ENCODE measurements at regions not wholly inside any gene's neighbourhood (a gene's known extent, or its start where the extent isn't known, plus 50 kb on each side); places are given as distances from the start of the nearest gene placed in this dataset.
"Not testable (repeated sequence)": the region's sequence is repeated elsewhere in the genome, so short reads cannot be mapped to it uniquely, and the experiment has no call there.

DNA sequence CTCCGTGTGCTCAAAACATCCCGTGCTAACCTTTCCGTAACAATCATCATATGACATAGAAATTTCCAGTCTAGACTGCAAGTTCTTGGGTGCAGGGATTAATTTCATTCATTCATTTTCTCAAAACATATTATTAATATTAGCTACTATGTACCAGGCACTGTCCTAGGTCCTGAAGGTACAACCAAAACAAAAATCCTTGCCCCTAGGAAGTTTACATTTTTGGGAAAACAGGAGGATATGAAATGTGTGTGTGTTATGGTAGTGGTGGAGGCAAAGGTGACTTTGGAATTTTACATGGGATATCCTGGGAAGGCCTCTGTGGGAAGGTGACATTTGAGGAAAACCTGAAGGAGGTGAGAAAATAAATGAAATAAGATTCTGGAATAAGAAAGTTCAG is 222.6 kb downstream of the LRRC3B start:
- H3K9me3 ChIP-seq (ENCODE audit: control insufficient read depth in 5 of 5, low read length in 5 of 5), result peaks cover 0 to 8% (median 0%) of the 10 kb centered on the region in 5 donors
- no peak overlapping the region for H3K27ac ChIP-seq (ENCODE audit: low read depth, low read length)
- no peak overlapping the region for H3K4me3 ChIP-seq (ENCODE audit: low read depth in 1 of 5, low read length in 5 of 5)
- H3K4me1 ChIP-seq (ENCODE audit: control insufficient read depth in 5 of 5, insufficient read depth in 5 of 5, low read length in 5 of 5), result no peaks in the 10 kb centered on the region
- no peaks in the 10 kb centered on the region for H3K36me3 ChIP-seq (ENCODE audit: control insufficient read depth in 5 of 5, insufficient read depth in 5 of 5, low read length in 5 of 5)
- no peak overlapping the region for H3K9ac ChIP-seq (ENCODE audit: low read length in 5 of 5)
- no peaks in the 10 kb centered on the region for H3K27me3 ChIP-seq (ENCODE audit: control insufficient read depth in 5 of 5, insufficient read depth in 4 of 5, low read length in 5 of 5)

DNA sequence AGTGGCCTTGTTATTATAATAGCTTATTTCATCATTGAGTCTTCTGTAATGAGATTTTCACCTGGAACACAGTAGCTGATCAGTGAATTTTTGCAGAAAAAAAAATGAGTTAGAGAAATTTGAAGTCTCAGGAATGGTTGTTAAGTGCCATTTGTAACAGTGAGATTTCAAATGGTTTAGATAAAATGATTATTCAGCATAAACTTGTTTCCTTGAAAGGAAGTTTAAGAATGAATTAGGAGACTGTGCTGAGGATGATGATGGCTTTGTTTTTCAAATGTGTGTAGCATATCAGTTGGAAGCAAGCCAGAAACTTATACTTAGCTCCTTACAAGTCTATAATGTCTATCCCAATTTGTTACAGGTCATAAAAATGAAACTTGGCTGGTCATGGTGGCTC is 225.1 kb downstream of the LRRC3B start:
- Histone ChIP-seq H3K27ac (ENCODE audit: low read depth, low read length) (no peak overlapping the region), H3K27me3 (ENCODE audit: control insufficient read depth in 5 of 5, insufficient read depth in 4 of 5, low read length in 5 of 5) (no peaks in the 10 kb centered on the region), H3K4me3 (ENCODE audit: low read depth in 1 of 5, low read length in 5 of 5) (no peak overlapping the region), H3K9me3 (ENCODE audit: control insufficient read depth in 5 of 5, low read length in 5 of 5) (peaks cover 0 to 2% (median 0%) of the 10 kb centered on the region in 5 donors), H3K4me1 (ENCODE audit: control insufficient read depth in 5 of 5, insufficient read depth in 5 of 5, low read length in 5 of 5) (no peaks in the 10 kb centered on the region), H3K9ac (ENCODE audit: low read length in 5 of 5) (no peak overlapping the region), H3K36me3 (ENCODE audit: control insufficient read depth in 5 of 5, insufficient read depth in 5 of 5, low read length in 5 of 5) (no peaks in the 10 kb centered on the region)

DNA sequence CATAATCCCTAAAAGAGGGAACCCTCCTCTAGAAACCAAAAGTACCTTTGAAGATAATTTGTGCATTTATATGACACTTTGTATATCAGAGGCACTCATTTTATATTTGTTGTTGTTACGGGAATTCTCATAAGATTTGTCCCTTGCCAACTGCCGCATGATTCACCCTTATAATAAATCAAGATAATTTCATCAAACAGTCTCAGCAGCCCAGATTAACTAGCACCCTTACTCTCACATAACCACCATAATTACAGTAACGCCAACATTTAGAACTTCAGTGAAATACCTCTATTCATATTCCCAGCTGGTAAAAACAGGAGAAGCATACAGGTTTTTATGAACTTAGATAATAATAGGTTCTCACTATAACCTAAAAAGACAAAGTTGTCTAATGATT is 271.9 kb downstream of the LRRC3B start:
- Histone ChIP-seq H3K9ac (ENCODE audit: low read length in 5 of 5) (no peak overlapping the region), H3K9me3 (ENCODE audit: control insufficient read depth in 5 of 5, low read length in 5 of 5) (peaks cover 0 to 3% (median 0%) of the 10 kb centered on the region in 5 donors), H3K27ac (ENCODE audit: low read depth, low read length) (no peak overlapping the region), H3K27me3 (ENCODE audit: control insufficient read depth in 5 of 5, insufficient read depth in 4 of 5, low read length in 5 of 5) (no peaks in the 10 kb centered on the region), H3K4me3 (ENCODE audit: low read depth in 1 of 5, low read length in 5 of 5) (no peak overlapping the region), H3K36me3 (ENCODE audit: control insufficient read depth in 5 of 5, insufficient read depth in 5 of 5, low read length in 5 of 5) (no peaks in the 10 kb centered on the region), H3K4me1 (ENCODE audit: control insufficient read depth in 5 of 5, insufficient read depth in 5 of 5, low read length in 5 of 5) (no peaks in the 10 kb centered on the region)

DNA sequence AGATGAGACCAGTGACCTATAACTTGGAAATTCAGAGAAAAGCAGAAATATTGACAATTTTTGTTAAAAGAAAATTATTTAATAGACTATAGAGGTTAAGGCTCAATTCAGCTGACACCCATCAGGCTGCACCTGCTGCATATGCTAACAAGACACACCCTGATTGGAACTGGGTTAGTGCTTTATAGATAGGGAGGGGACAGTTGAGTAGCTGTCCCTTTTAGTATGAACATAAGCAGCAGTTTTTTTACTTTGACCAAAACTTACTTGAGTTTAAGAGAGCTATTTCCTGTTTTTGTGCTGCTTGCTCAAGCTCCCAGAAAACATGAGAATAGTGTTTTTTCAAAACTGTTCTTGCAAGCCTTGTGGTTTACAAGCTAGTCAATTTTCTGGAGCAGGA is 292.6 kb downstream of the LRRC3B start:
- no peaks in the 10 kb centered on the region for H3K36me3 ChIP-seq (ENCODE audit: control insufficient read depth in 5 of 5, insufficient read depth in 5 of 5, low read length in 5 of 5)
- H3K4me1 ChIP-seq (ENCODE audit: control insufficient read depth in 5 of 5, insufficient read depth in 5 of 5, low read length in 5 of 5), result no peaks in the 10 kb centered on the region
- no peak overlapping the region for H3K4me3 ChIP-seq (ENCODE audit: low read depth in 1 of 5, low read length in 5 of 5)
- peaks cover 0 to 4% (median 0%) of the 10 kb centered on the region in 5 donors for H3K9me3 ChIP-seq (ENCODE audit: control insufficient read depth in 5 of 5, low read length in 5 of 5)
- H3K9ac ChIP-seq (ENCODE audit: low read length in 5 of 5), result no peak overlapping the region
- no peak overlapping the region for H3K27ac ChIP-seq (ENCODE audit: low read depth, low read length)
- H3K27me3 ChIP-seq (ENCODE audit: control insufficient read depth in 5 of 5, insufficient read depth in 4 of 5, low read length in 5 of 5), result no peaks in the 10 kb centered on the region

DNA sequence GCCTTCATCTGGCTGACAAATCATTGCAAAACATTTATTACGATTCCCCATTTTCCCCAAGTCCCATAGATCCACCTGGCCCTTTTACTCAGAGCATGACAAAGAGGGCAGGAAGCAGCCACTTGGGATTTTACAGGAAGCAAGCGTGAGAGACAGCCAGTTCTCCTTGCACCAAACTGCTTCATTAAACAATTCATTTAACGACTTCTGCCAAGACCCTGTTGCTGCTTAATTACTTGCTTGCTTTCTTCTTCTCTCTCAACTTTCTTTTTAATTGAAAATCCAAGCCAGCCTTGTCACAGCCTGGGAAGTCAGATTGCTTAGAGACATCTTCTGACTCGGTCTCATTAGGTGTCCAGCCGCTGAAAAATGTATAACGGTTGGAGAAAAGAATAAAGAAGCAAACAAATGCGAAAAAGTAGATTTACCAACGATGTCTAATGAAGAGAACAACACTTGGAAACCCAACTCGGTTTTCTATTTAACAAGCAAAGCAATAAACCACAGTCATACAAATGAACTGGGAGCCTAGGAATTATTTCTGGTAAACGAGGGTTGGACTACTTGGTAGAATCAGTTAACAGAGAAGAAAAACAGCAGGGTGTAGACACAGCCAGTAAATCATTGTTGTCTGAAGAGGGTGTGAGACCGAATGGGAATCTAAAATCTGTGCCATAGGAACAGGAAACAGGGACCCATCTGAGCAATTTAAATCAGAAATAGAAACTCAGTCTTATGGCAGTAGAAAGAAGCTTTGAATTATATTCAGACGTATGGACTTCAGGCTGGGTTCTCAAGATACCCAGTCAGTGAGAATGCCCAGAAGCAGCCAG is 298.3 kb downstream of the LRRC3B start:
- Histone ChIP-seq H3K36me3 (ENCODE audit: control insufficient read depth in 5 of 5, insufficient read depth in 5 of 5, low read length in 5 of 5) (no peaks in the 10 kb centered on the region), H3K9ac (ENCODE audit: low read length in 5 of 5) (no peak overlapping the region), H3K4me1 (ENCODE audit: control insufficient read depth in 5 of 5, insufficient read depth in 5 of 5, low read length in 5 of 5) (no peaks in the 10 kb centered on the region), H3K4me3 (ENCODE audit: low read depth in 1 of 5, low read length in 5 of 5) (no peak overlapping the region), H3K27me3 (ENCODE audit: control insufficient read depth in 5 of 5, insufficient read depth in 4 of 5, low read length in 5 of 5) (no peaks in the 10 kb centered on the region), H3K27ac (ENCODE audit: low read depth, low read length) (no peak overlapping the region), H3K9me3 (ENCODE audit: control insufficient read depth in 5 of 5, low read length in 5 of 5) (no peaks in the 10 kb centered on the region)

DNA sequence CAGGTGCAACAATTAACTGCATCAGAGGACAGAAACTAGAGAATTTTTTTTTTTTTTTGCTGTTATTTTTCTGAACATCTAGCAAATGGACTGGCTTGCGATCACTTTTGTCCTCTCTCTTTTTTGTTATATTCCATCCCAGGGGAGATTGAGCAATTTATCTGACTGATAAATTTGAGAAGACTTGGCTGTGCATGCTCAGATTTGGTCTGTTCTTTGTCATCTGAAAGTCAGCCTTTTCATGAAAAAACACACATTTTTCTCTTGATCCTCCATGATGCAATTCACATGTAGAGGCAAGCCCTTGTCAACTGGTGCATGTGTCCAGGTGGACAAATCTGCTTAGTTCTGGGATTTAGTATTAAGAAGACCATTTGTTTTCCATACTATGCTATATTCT is 309.3 kb downstream of the LRRC3B start:
- Histone ChIP-seq H3K27ac (ENCODE audit: low read depth, low read length) (no peak overlapping the region), H3K36me3 (ENCODE audit: control insufficient read depth in 5 of 5, insufficient read depth in 5 of 5, low read length in 5 of 5) (no peaks in the 10 kb centered on the region), H3K9me3 (ENCODE audit: control insufficient read depth in 5 of 5, low read length in 5 of 5) (no peaks in the 10 kb centered on the region), H3K9ac (ENCODE audit: low read length in 5 of 5) (no peak overlapping the region), H3K27me3 (ENCODE audit: control insufficient read depth in 5 of 5, insufficient read depth in 4 of 5, low read length in 5 of 5) (no peaks in the 10 kb centered on the region), H3K4me3 (ENCODE audit: low read depth in 1 of 5, low read length in 5 of 5) (no peak overlapping the region), H3K4me1 (ENCODE audit: control insufficient read depth in 5 of 5, insufficient read depth in 5 of 5, low read length in 5 of 5) (no peaks in the 10 kb centered on the region)

DNA sequence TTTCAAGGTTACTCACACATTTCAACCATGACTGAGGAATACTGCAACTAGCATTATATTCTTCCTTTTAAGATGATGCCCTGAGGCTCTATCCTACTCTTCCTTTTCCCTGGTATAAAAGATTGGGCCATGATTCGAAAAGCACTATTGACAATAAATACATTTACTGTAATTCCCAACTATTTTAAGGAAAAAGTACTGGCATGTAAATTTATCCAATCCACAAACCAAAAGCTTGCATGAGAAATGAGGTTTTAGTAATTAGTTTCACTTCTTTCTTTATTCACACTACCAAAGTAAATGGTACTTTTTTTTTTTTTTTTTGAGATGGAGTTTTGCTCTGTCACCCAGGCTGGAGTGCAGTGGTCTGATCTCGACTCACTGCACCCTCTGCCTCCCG is 310.2 kb downstream of the LRRC3B start:
- Histone ChIP-seq H3K27ac (ENCODE audit: low read depth, low read length) (no peak overlapping the region), H3K36me3 (ENCODE audit: control insufficient read depth in 5 of 5, insufficient read depth in 5 of 5, low read length in 5 of 5) (no peaks in the 10 kb centered on the region), H3K27me3 (ENCODE audit: control insufficient read depth in 5 of 5, insufficient read depth in 4 of 5, low read length in 5 of 5) (no peaks in the 10 kb centered on the region)

DNA sequence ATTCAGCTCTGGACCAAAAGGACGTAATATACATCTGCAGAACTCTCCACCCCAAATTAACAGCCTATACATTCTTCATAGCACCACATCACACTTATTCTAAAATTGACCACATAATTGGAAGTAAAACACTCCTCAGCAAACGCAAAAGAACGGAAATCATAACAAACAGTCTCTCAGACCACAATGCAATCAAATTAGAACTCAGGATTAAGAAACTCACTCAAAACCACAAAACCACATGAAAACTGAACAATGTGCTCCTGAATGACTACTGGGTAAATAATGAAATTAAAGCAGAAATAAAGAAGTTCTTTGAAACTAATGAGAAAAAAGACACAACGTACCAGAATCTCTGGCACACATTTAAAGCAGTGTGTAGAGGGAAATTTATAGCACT is 322.9 kb downstream of the LRRC3B start:
- not testable (repeated sequence) for H3K9ac ChIP-seq (ENCODE audit: low read length in 5 of 5); H3K9me3 ChIP-seq (ENCODE audit: control insufficient read depth in 5 of 5, low read length in 5 of 5); H3K36me3 ChIP-seq (ENCODE audit: control insufficient read depth in 5 of 5, insufficient read depth in 5 of 5, low read length in 5 of 5); H3K27me3 ChIP-seq (ENCODE audit: control insufficient read depth in 5 of 5, insufficient read depth in 4 of 5, low read length in 5 of 5); H3K4me1 ChIP-seq (ENCODE audit: control insufficient read depth in 5 of 5, insufficient read depth in 5 of 5, low read length in 5 of 5); H3K27ac ChIP-seq (ENCODE audit: low read depth, low read length); H3K4me3 ChIP-seq (ENCODE audit: low read depth in 1 of 5, low read length in 5 of 5)

More for the DNA sequence above, 310.2 kb downstream of the LRRC3B start:
- no peaks in the 10 kb centered on the region for H3K4me1 ChIP-seq (ENCODE audit: control insufficient read depth in 5 of 5, insufficient read depth in 5 of 5, low read length in 5 of 5)
- no peak overlapping the region for H3K4me3 ChIP-seq (ENCODE audit: low read depth in 1 of 5, low read length in 5 of 5)
- H3K9me3 ChIP-seq (ENCODE audit: control insufficient read depth in 5 of 5, low read length in 5 of 5), result no peaks in the 10 kb centered on the region
- H3K9ac ChIP-seq (ENCODE audit: low read length in 5 of 5), result no peak overlapping the region

DNA sequence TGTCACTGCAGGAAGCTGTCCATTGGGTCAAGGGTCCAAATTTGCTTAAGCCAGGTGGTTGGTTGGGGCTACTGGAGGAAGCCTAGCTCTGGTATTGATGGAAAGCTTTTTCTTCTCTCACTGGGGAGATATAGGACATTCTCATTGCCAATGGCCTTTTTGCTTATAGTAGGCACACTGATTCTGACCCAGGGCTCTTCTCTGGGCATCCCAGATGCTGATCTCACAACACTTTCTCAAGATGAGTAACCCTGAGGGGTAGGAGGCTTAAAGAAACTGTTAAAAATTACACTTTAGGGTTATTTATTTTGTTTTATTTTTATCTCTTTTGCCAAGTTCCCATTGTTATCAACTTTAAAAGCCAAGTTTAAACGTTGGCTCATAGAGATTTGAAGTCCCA is 337.8 kb downstream of the LRRC3B start:
- no peaks in the 10 kb centered on the region for H3K27me3 ChIP-seq (ENCODE audit: control insufficient read depth in 5 of 5, insufficient read depth in 4 of 5, low read length in 5 of 5)
- no peak overlapping the region for H3K9ac ChIP-seq (ENCODE audit: low read length in 5 of 5)
- H3K4me1 ChIP-seq (ENCODE audit: control insufficient read depth in 5 of 5, insufficient read depth in 5 of 5, low read length in 5 of 5), result no peaks in the 10 kb centered on the region
- no peak overlapping the region for H3K27ac ChIP-seq (ENCODE audit: low read depth, low read length)
- peaks cover 0 to 6% (median 2%) of the 10 kb centered on the region in 5 donors for H3K9me3 ChIP-seq (ENCODE audit: control insufficient read depth in 5 of 5, low read length in 5 of 5)
- no peak overlapping the region for H3K4me3 ChIP-seq (ENCODE audit: low read depth in 1 of 5, low read length in 5 of 5)
- H3K36me3 ChIP-seq (ENCODE audit: control insufficient read depth in 5 of 5, insufficient read depth in 5 of 5, low read length in 5 of 5), result no peaks in the 10 kb centered on the region

DNA sequence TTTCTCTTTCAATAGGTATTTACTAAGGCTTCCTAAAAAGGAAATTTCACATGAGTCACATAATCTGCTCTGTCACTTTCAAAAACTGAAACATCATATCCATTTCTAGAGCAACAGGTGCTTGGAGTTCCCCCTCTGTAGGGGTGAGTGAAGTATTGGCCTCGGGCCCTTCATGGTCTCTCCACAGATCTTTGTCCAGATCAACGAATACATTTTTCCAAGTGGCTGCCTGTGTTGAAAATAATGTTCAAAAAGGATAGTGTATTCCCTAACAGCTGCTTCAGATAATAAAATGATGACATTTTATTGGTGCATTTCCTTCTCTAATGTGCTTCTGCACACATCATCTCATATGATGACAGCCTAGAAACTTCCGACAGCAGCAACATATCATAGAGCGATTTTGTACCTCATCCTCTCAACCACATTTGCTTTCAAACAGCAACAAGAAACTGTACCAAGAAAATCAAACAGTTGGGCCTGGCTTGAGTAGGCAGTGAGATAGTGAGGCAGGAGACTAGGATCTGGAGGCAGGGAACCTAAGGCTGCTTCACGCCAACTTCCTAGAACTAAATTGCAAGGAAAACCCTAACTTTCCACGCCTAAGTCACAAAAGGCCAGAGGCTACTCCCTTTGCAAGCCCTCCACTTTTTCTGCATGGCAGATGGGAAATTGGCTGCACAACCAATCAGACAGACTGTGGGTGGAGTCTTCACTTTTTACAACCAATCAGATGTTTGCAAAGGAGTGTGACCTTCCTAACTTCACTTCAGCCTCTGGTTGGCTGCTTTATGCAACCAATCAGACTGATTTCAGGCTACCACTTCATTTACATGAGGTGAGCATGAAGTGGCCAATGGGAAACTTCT is 340.2 kb downstream of the LRRC3B start:
- Histone ChIP-seq H3K27ac (ENCODE audit: low read depth, low read length) (no peak overlapping the region), H3K4me3 (ENCODE audit: low read depth in 1 of 5, low read length in 5 of 5) (no peak overlapping the region), H3K4me1 (ENCODE audit: control insufficient read depth in 5 of 5, insufficient read depth in 5 of 5, low read length in 5 of 5) (no peaks in the 10 kb centered on the region)

More for the DNA sequence above, 340.2 kb downstream of the LRRC3B start:
- H3K27me3 ChIP-seq (ENCODE audit: control insufficient read depth in 5 of 5, insufficient read depth in 4 of 5, low read length in 5 of 5), result no peaks in the 10 kb centered on the region
- no peak overlapping the region for H3K9ac ChIP-seq (ENCODE audit: low read length in 5 of 5)
- H3K36me3 ChIP-seq (ENCODE audit: control insufficient read depth in 5 of 5, insufficient read depth in 5 of 5, low read length in 5 of 5), result no peaks in the 10 kb centered on the region
- H3K9me3 ChIP-seq (ENCODE audit: control insufficient read depth in 5 of 5, low read length in 5 of 5), result peaks cover 0 to 11% (median 2%) of the 10 kb centered on the region in 5 donors

All from subcutaneous abdominal adipose tissue (tissue), 5 donors.